Skeletal muscle tissue (tissue), 3 donors: ENCODE measurements at regions not wholly inside any gene's neighbourhood (a gene's known extent, or its start where the extent isn't known, plus 50 kb on each side); places are given as distances from the start of the nearest gene placed in this dataset.
"Not testable (repeated sequence)": the region's sequence is repeated elsewhere in the genome, so short reads cannot be mapped to it uniquely, and the experiment has no call there.

Experiments used
- H3K27ac ChIP-seq: one replicate; pipeline ENCODE4 v1.7.0; 2013; ENCODE audit warnings: mild to moderate bottlenecking, low read depth, low read length, inconsistent platforms
- H3K27me3 ChIP-seq, 3 donors: one replicate each; pipeline ENCODE4 v1.7.0; 2013; ENCODE audit warnings: low read length in 3 of 3; ENCODE audit not compliant: control insufficient read depth in 3 of 3, insufficient read depth in 3 of 3
- H3K36me3 ChIP-seq, 3 donors: one replicate each; pipeline ENCODE4 v1.7.0; 2013; ENCODE audit warnings: low read length in 3 of 3; ENCODE audit not compliant: control insufficient read depth in 3 of 3, insufficient read depth in 3 of 3
- H3K4me1 ChIP-seq, 3 donors: one replicate each; pipeline ENCODE4 v1.7.0; 2013; ENCODE audit warnings: low read length in 3 of 3, mild to moderate bottlenecking in 3 of 3; ENCODE audit not compliant: control insufficient read depth in 3 of 3, insufficient read depth in 3 of 3
- H3K4me3 ChIP-seq, 3 donors: one replicate each; pipeline ENCODE4 v1.7.0; 2013; ENCODE audit warnings: low read length in 3 of 3
- H3K9ac ChIP-seq, 3 donors: one replicate each; pipeline ENCODE4 v1.7.0; 2013; ENCODE audit warnings: low read length in 3 of 3, mild to moderate bottlenecking in 3 of 3, moderate library complexity in 2 of 3, low read depth in 1 of 3
- H3K9me3 ChIP-seq, 3 donors: one replicate each; pipeline ENCODE4 v1.7.0; 2013; ENCODE audit warnings: low read length in 3 of 3; ENCODE audit not compliant: control insufficient read depth in 3 of 3
- donor health status: Osteomylitis.

- Histone ChIP-seq H3K27me3 (no peaks in the 10 kb centered on the region), H3K4me1 (no peaks in the 10 kb centered on the region), H3K4me3 (no peak overlapping the region), H3K27ac (no peak overlapping the region), H3K9ac (no peak overlapping the region), H3K36me3 (no peaks in the 10 kb centered on the region), H3K9me3 (no peaks in the 10 kb centered on the region)
Observed at GRCh38 chr17:14552306-14552705, 251.4 kb downstream of the HS3ST3B1 start.

GRCh38 chr17:14547556-14547955 is 246.7 kb downstream of the HS3ST3B1 start:
- Histone ChIP-seq H3K4me3 (no peak overlapping the region), H3K27ac (no peak overlapping the region), H3K9me3 (no peaks in the 10 kb centered on the region), H3K9ac (no peak overlapping the region), H3K27me3 (no peaks in the 10 kb centered on the region), H3K4me1 (no peaks in the 10 kb centered on the region), H3K36me3 (no peaks in the 10 kb centered on the region)

- Histone ChIP-seq H3K36me3 (no peaks in the 10 kb centered on the region), H3K4me1 (no peaks in the 10 kb centered on the region), H3K9ac (no peak overlapping the region), H3K27ac (no peak overlapping the region), H3K4me3 (no peak overlapping the region), H3K9me3 (no peaks in the 10 kb centered on the region), H3K27me3 (no peaks in the 10 kb centered on the region)
Observed at GRCh38 chr17:14547016-14547415, 246.1 kb downstream of the HS3ST3B1 start.

GRCh38 chr17:14545156-14545906 is 244.4 kb downstream of the HS3ST3B1 start:
- Histone ChIP-seq H3K9ac (no peak overlapping the region), H3K36me3 (no peaks in the 10 kb centered on the region), H3K27ac (no peak overlapping the region), H3K4me3 (no peak overlapping the region), H3K4me1 (no peaks in the 10 kb centered on the region), H3K9me3 (no peaks in the 10 kb centered on the region), H3K27me3 (no peaks in the 10 kb centered on the region)

- H3K27me3 ChIP-seq, result no peaks in the 10 kb centered on the region
- no peaks in the 10 kb centered on the region for H3K9me3 ChIP-seq
- H3K36me3 ChIP-seq, result no peaks in the 10 kb centered on the region
- H3K4me3 ChIP-seq, result no peak overlapping the region
- no peaks in the 10 kb centered on the region for H3K4me1 ChIP-seq
- no peak overlapping the region for H3K27ac ChIP-seq
- H3K9ac ChIP-seq, result no peak overlapping the region
Observed at GRCh38 chr17:14541714-14542113, 240.8 kb downstream of the HS3ST3B1 start.

GRCh38 chr17:14539801-14540200 is 238.9 kb downstream of the HS3ST3B1 start:
- no peaks in the 10 kb centered on the region for H3K4me1 ChIP-seq
- no peaks in the 10 kb centered on the region for H3K36me3 ChIP-seq
- no peak overlapping the region for H3K4me3 ChIP-seq
- no peaks in the 10 kb centered on the region for H3K9me3 ChIP-seq
- no peak overlapping the region for H3K9ac ChIP-seq
- no peaks in the 10 kb centered on the region for H3K27me3 ChIP-seq
- H3K27ac ChIP-seq, result no peak overlapping the region

GRCh38 chr17:14532242-14532641 is 231.4 kb downstream of the HS3ST3B1 start:
- H3K27me3 ChIP-seq, H3K4me1 ChIP-seq, H3K9ac ChIP-seq, H3K27ac ChIP-seq, H3K9me3 ChIP-seq, H3K4me3 ChIP-seq, H3K36me3 ChIP-seq: not testable (repeated sequence)

- H3K9me3 ChIP-seq, result peaks cover 0 to 6% (median 0%) of the 10 kb centered on the region in 3 donors
- no peak overlapping the region for H3K4me3 ChIP-seq
- no peaks in the 10 kb centered on the region for H3K4me1 ChIP-seq
- no peaks in the 10 kb centered on the region for H3K36me3 ChIP-seq
- no peak overlapping the region for H3K27ac ChIP-seq
- no peak overlapping the region for H3K9ac ChIP-seq
- no peaks in the 10 kb centered on the region for H3K27me3 ChIP-seq
Observed at GRCh38 chr17:14525551-14526455, 224.9 kb downstream of the HS3ST3B1 start.

GRCh38 chr17:14522795-14523387 is 222.0 kb downstream of the HS3ST3B1 start:
- no peak overlapping the region for H3K27ac ChIP-seq
- no peak overlapping the region for H3K4me3 ChIP-seq
- no peak overlapping the region for H3K9ac ChIP-seq
- no peaks in the 10 kb centered on the region for H3K9me3 ChIP-seq
- no peaks in the 10 kb centered on the region for H3K4me1 ChIP-seq
- H3K27me3 ChIP-seq, result no peaks in the 10 kb centered on the region
- no peaks in the 10 kb centered on the region for H3K36me3 ChIP-seq

- not testable (repeated sequence) for H3K4me1 ChIP-seq, H3K27me3 ChIP-seq, H3K4me3 ChIP-seq, H3K9ac ChIP-seq, H3K9me3 ChIP-seq, H3K36me3 ChIP-seq, H3K27ac ChIP-seq
Observed at GRCh38 chr17:14518919-14519318, 218.0 kb downstream of the HS3ST3B1 start.
